ENCODE measurements at regions not wholly inside any gene's neighbourhood (a gene's known extent, or its start where the extent isn't known, plus 50 kb on each side); places are given as distances from the start of the nearest gene placed in this dataset.

DNA sequence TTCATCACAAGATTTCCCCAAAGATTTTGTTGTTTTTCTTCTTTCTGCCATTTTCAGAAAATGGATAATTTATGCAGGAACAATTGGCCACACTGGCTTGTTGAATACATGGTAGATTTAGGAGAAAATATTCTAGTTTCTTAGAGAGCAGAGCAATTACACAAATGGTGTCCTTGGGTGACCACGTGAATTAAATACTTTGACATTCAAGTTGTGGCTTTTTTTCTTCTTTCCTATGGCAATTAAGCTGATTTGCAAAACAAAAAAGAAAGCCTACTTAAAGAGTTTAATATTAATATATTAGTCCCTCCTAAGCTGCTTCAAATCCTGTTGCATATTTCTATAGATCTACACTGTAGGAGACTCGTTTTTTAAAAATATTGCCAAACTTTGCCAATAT is 133.0 kb upstream of the HTR2C start:
- H3K36me3 Mint-ChIP-seq = no peaks in the 10 kb centered on the region
- Histone ChIP-seq H3K4me2 (no peak overlapping the region), H3K79me2 (ENCODE audit: low read depth) (no peaks in the 10 kb centered on the region), H3K36me3 (no peaks in the 10 kb centered on the region), H3K27me3 (no peaks in the 10 kb centered on the region), H3F3A (ENCODE audit: low read depth) (no peaks in the 10 kb centered on the region), H4K20me1 (ENCODE audit: low read depth) (no peaks in the 10 kb centered on the region), H3K4me3 (no peak overlapping the region), H3K9ac (no peak overlapping the region), H3K4me1 (peaks cover 6% of the 10 kb centered on the region), H2AFZ (replicated peaks) (no peak overlapping the region), H3K27ac (no peak overlapping the region), H3K9me3 (ENCODE audit: low read depth) (no peaks in the 10 kb centered on the region)
- H3K27me3 Mint-ChIP-seq (ENCODE audit: insufficient read depth, low read depth) = no peaks in the 10 kb centered on the region
- no peak overlapping the region for H3K4me3 Mint-ChIP-seq
- DNase-seq (ENCODE audit: low spot score) = no peak
- H3K27ac Mint-ChIP-seq = no peak overlapping the region
- no peaks in the 10 kb centered on the region for H3K9me3 Mint-ChIP-seq
- no peaks in the 10 kb centered on the region for H3K4me1 Mint-ChIP-seq
- TF ChIP-seq EZH2 (IDR thresholded peaks at IDR 0.05) (no peak), EZH2phosphoT487 (IDR thresholded peaks at IDR 0.05) (no peak)
- TF ChIP-seq, protein P1, sequence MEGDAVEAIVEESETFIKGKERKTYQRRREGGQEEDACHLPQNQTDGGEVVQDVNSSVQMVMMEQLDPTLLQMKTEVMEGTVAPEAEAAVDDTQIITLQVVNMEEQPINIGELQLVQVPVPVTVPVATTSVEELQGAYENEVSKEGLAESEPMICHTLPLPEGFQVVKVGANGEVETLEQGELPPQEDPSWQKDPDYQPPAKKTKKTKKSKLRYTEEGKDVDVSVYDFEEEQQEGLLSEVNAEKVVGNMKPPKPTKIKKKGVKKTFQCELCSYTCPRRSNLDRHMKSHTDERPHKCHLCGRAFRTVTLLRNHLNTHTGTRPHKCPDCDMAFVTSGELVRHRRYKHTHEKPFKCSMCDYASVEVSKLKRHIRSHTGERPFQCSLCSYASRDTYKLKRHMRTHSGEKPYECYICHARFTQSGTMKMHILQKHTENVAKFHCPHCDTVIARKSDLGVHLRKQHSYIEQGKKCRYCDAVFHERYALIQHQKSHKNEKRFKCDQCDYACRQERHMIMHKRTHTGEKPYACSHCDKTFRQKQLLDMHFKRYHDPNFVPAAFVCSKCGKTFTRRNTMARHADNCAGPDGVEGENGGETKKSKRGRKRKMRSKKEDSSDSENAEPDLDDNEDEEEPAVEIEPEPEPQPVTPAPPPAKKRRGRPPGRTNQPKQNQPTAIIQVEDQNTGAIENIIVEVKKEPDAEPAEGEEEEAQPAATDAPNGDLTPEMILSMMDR (IDR thresholded peaks at IDR 0.05) = no peak

DNA sequence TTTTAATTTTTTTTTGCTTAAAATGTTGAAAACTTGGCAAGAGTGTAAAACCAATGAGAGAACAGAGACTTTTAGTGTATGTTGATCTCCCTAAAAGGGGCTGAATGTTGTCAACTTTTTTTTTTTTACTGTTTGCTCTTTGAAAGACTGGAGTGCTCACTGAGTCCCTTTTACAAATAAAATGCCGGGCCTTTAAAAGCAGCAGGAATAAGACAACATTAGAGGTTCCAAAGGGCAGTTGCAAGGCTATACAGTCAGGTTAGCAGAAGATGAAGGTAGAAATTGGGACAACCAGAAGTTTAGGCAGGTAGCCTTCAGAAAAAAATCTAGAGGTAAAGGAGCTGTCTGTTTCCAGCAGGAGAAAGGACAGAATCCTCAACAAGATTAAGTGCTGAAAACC is 132.5 kb upstream of the HTR2C start:
- no peak for DNase-seq (ENCODE audit: low spot score)
- no peaks in the 10 kb centered on the region for H3K9me3 Mint-ChIP-seq

GRCh38 chrX:114462266-114462665 is 121.6 kb upstream of the HTR2C start:
- Mint-ChIP-seq H3K36me3 (no peaks in the 10 kb centered on the region), H3K27ac (no peak overlapping the region), H3K4me1 (peaks cover 9% of the 10 kb centered on the region), H3K27me3 (ENCODE audit: insufficient read depth, low read depth) (peaks cover 7% of the 10 kb centered on the region), H3K9me3 (peaks cover under 1% of the 10 kb centered on the region), H3K4me3 (no peak overlapping the region)
- Histone ChIP-seq H3K79me2 (ENCODE audit: low read depth) (peaks cover 9% of the 10 kb centered on the region), H3K9me3 (ENCODE audit: low read depth) (no peaks in the 10 kb centered on the region), H3K27me3 (peaks cover 17% of the 10 kb centered on the region), H3K36me3 (no peaks in the 10 kb centered on the region), H3K4me3 (no peak overlapping the region), H2AFZ (replicated peaks) (no peak overlapping the region), H3K9ac (no peak overlapping the region), H3K4me1 (peaks cover 22% of the 10 kb centered on the region), H3F3A (ENCODE audit: low read depth) (no peaks in the 10 kb centered on the region), H3K4me2 (peak overlapping the region; percentile 8), H3K27ac (no peak overlapping the region), H4K20me1 (ENCODE audit: low read depth) (no peaks in the 10 kb centered on the region)
- DNase-seq (ENCODE audit: low spot score) = no peak
- TF ChIP-seq EZH2phosphoT487 (IDR thresholded peaks at IDR 0.05) (no peak), EZH2 (IDR thresholded peaks at IDR 0.05) (no peak)
- TF ChIP-seq, protein P1 (IDR thresholded peaks at IDR 0.05) = no peak

More for the DNA sequence above, 132.5 kb upstream of the HTR2C start:
- Histone ChIP-seq H3K27me3 (no peaks in the 10 kb centered on the region), H3K79me2 (ENCODE audit: low read depth) (no peaks in the 10 kb centered on the region), H3K9me3 (ENCODE audit: low read depth) (no peaks in the 10 kb centered on the region), H3K4me3 (no peak overlapping the region), H3F3A (ENCODE audit: low read depth) (no peaks in the 10 kb centered on the region), H3K27ac (no peak overlapping the region), H2AFZ (replicated peaks) (peak overlapping the region; percentile 27), H3K9ac (no peak overlapping the region), H4K20me1 (ENCODE audit: low read depth) (no peaks in the 10 kb centered on the region), H3K4me2 (no peak overlapping the region), H3K36me3 (no peaks in the 10 kb centered on the region), H3K4me1 (peaks cover 6% of the 10 kb centered on the region)
- no peaks in the 10 kb centered on the region for H3K27me3 Mint-ChIP-seq (ENCODE audit: insufficient read depth, low read depth)
- no peaks in the 10 kb centered on the region for H3K36me3 Mint-ChIP-seq
- TF ChIP-seq, protein P1 (IDR thresholded peaks at IDR 0.05) = no peak
- no peak for TF ChIP-seq EZH2 (IDR thresholded peaks at IDR 0.05)
- TF ChIP-seq EZH2phosphoT487 (IDR thresholded peaks at IDR 0.05) = no peak
- no peak overlapping the region for H3K27ac Mint-ChIP-seq
- H3K4me1 Mint-ChIP-seq = no peaks in the 10 kb centered on the region
- no peak overlapping the region for H3K4me3 Mint-ChIP-seq
